Stimulated activated CD8-positive, alpha-beta memory T cell treated with anti-CD3 and anti-CD28 coated beads, Interleukin-15, amount 100 ng/mL, for 4 hours (primary cell): ENCODE measurements at regions not wholly inside any gene's neighbourhood (a gene's known extent, or its start where the extent isn't known, plus 50 kb on each side); places are given as distances from the start of the nearest gene placed in this dataset.

ENCODE experiments used
- DNase-seq, 2 donors: peaks; one replicate each; pipeline ENCODE4 v3.0.0-alpha.2; 2020; ENCODE audit warnings: low read depth in 2 of 2

GRCh38 chr5:168215646-168216045, 75.8 kb upstream of the WWC1 start:
- DNase-seq, result no peak

- DNase-seq, result no peak
Observed at GRCh38 chr5:168216989-168217388, 74.5 kb upstream of the WWC1 start.

- DNase-seq, result no peak
Observed at GRCh38 chr5:168217497-168217896, 73.9 kb upstream of the WWC1 start.

GRCh38 chr5:168218746-168219145, 72.7 kb upstream of the WWC1 start:
- no peak for DNase-seq

- no peak for DNase-seq
Observed at GRCh38 chr5:168219515-168220410, 71.7 kb upstream of the WWC1 start.

- no peak for DNase-seq
Observed at GRCh38 chr5:168224085-168224484, 67.4 kb upstream of the WWC1 start.

GRCh38 chr5:168226012-168226411, 65.4 kb upstream of the WWC1 start:
- no peak for DNase-seq

GRCh38 chr5:168227001-168227400, 64.4 kb upstream of the WWC1 start:
- peak in 1 of 2 donors; percentile 0 for DNase-seq

- peak in 1 of 2 donors; percentile 7 for DNase-seq
Observed at GRCh38 chr5:168227973-168228615, 63.4 kb upstream of the WWC1 start.

GRCh38 chr5:168228668-168229067, 62.8 kb upstream of the WWC1 start:
- no peak for DNase-seq

GRCh38 chr5:168234133-168234532, 57.3 kb upstream of the WWC1 start:
- DNase-seq, result no peak

- DNase-seq, result no peak
Observed at GRCh38 chr5:168238463-168238862, 53.0 kb upstream of the WWC1 start.

GRCh38 chr5:168239325-168239724, 52.1 kb upstream of the WWC1 start:
- DNase-seq, result no peak
